H9 (cell line): ENCODE measurements at regions not wholly inside any gene's neighbourhood (a gene's known extent, or its start where the extent isn't known, plus 50 kb on each side); places are given as distances from the start of the nearest gene placed in this dataset.

ENCODE experiments used
- DNase-seq: peaks from one replicate; pipeline ENCODE4 v3.0.0-alpha.2; 2017
- H2AFZ ChIP-seq: one replicate; pipeline ENCODE4 v1.6.1; 2013; ENCODE audit warnings: mild to moderate bottlenecking, low read length, control low read depth, moderate library complexity
- H2AK5ac ChIP-seq: 2 replicates; pipeline ENCODE4 v1.6.1; 2013; ENCODE audit warnings: low read length, control low read depth, mixed read lengths; ENCODE audit not compliant: insufficient read length
- H2BK120ac ChIP-seq: one replicate; pipeline ENCODE4 v1.6.1; 2013; ENCODE audit warnings: low read depth, mild to moderate bottlenecking, low read length, control low read depth, inconsistent platforms; ENCODE audit not compliant: poor library complexity, severe bottlenecking
- H2BK12ac ChIP-seq: 2 replicates; pipeline ENCODE4 v1.6.1; 2013; ENCODE audit warnings: low read length, control low read depth, mixed read lengths, low read depth; ENCODE audit not compliant: insufficient read length
- H2BK15ac ChIP-seq: 2 replicates; pipeline ENCODE4 v1.6.1; 2013; ENCODE audit warnings: low read depth, low read length, control low read depth
- H2BK20ac ChIP-seq: one replicate; pipeline ENCODE4 v1.6.1; 2013; ENCODE audit warnings: low read depth, mild to moderate bottlenecking, low read length, control low read depth, inconsistent platforms; ENCODE audit not compliant: poor library complexity, severe bottlenecking
- H2BK5ac ChIP-seq: 2 replicates; pipeline ENCODE4 v1.6.1; 2013; ENCODE audit warnings: low read length, control low read depth, mixed read lengths; ENCODE audit not compliant: insufficient read length
- H3K14ac ChIP-seq: 2 replicates; pipeline ENCODE4 v1.6.1; 2013; ENCODE audit warnings: low read length, control low read depth; ENCODE audit not compliant: insufficient read depth
- H3K18ac ChIP-seq: 2 replicates; pipeline ENCODE4 v1.6.1; 2013; ENCODE audit warnings: low read depth, mild to moderate bottlenecking, mixed read lengths, low read length, control low read depth; ENCODE audit not compliant: insufficient read length
- H3K23ac ChIP-seq: 2 replicates; pipeline ENCODE4 v1.6.1; 2013; ENCODE audit warnings: low read length, control low read depth, mixed read lengths, low read depth; ENCODE audit not compliant: insufficient read length
- H3K23me2 ChIP-seq: 2 replicates; pipeline ENCODE4 v1.6.1; 2013; ENCODE audit warnings: low read depth, mild to moderate bottlenecking, mixed read lengths, low read length, control low read depth; ENCODE audit not compliant: insufficient read length, poor library complexity, severe bottlenecking
- H3K27ac ChIP-seq: 2 replicates; pipeline ENCODE4 v1.5.1; 2013; ENCODE audit warnings: low read length, control low read depth, mixed read lengths, low read depth; ENCODE audit not compliant: insufficient read length
- H3K27me3 ChIP-seq: 2 replicates; pipeline ENCODE4 v1.6.1; 2013; ENCODE audit warnings: low read length, control low read depth, inconsistent platforms; ENCODE audit not compliant: insufficient read depth
- H3K4ac ChIP-seq: 2 replicates; pipeline ENCODE4 v1.6.1; 2013; ENCODE audit warnings: low read depth, mild to moderate bottlenecking, control low read depth, inconsistent platforms, low read length, moderate library complexity
- H3K4me1 ChIP-seq: 2 replicates; pipeline ENCODE4 v1.6.1; 2013; ENCODE audit warnings: low read length, control low read depth, inconsistent platforms; ENCODE audit not compliant: insufficient read depth
- H3K4me2 ChIP-seq: 2 replicates; pipeline ENCODE4 v1.6.1; 2013; ENCODE audit warnings: low read length, control low read depth, mixed read lengths; ENCODE audit not compliant: insufficient read length, insufficient read depth
- H3K56ac ChIP-seq: 2 replicates; pipeline ENCODE4 v1.6.1; 2013; ENCODE audit warnings: low read depth, mild to moderate bottlenecking, mixed read lengths, low read length, control low read depth; ENCODE audit not compliant: insufficient read length
- H3K79me1 ChIP-seq: 2 replicates; pipeline ENCODE4 v1.6.1; 2013; ENCODE audit warnings: low read depth, mild to moderate bottlenecking, moderate library complexity, low read length, control low read depth, inconsistent platforms; ENCODE audit not compliant: insufficient read depth, poor library complexity, severe bottlenecking
- H3K79me2 ChIP-seq: 2 replicates; pipeline ENCODE4 v1.6.1; 2013; ENCODE audit warnings: low read length, control low read depth, inconsistent platforms; ENCODE audit not compliant: insufficient read depth
- H3K9ac ChIP-seq: 2 replicates; pipeline ENCODE4 v1.6.1; 2013; ENCODE audit warnings: low read length, control low read depth, mixed read lengths; ENCODE audit not compliant: insufficient read length; ENCODE audit errors: extremely low read depth
- H3K9me3 ChIP-seq: one replicate; pipeline ENCODE4 v1.6.1; 2013; ENCODE audit warnings: low read depth, low read length, inconsistent platforms; ENCODE audit not compliant: control insufficient read depth
- H3T11ph ChIP-seq: one replicate; pipeline ENCODE4 v1.6.1; 2013; ENCODE audit warnings: mild to moderate bottlenecking, low read length, control low read depth, inconsistent platforms
- H4K20me1 ChIP-seq: one replicate; pipeline ENCODE4 v1.6.1; 2013; ENCODE audit not compliant: control insufficient read depth, insufficient read length, insufficient read depth
- H4K5ac ChIP-seq: 2 replicates; pipeline ENCODE4 v1.6.1; 2013; ENCODE audit warnings: low read depth, mild to moderate bottlenecking, mixed read lengths, low read length, control low read depth; ENCODE audit not compliant: insufficient read length
- H4K8ac ChIP-seq: replicated peaks from 2 replicates; pipeline ENCODE4 v1.6.1; 2013; ENCODE audit warnings: low read length, control low read depth, mixed read lengths, low read depth; ENCODE audit not compliant: insufficient read length
- H4K91ac ChIP-seq: 2 replicates; pipeline ENCODE4 v1.6.1; 2013; ENCODE audit warnings: low read depth, mild to moderate bottlenecking, moderate library complexity, mixed read lengths, low read length, control low read depth; ENCODE audit not compliant: insufficient read length
- H3K27ac Mint-ChIP-seq, 3 experiments: 2 replicates in 2 of 3; 3 replicates in 1 of 3; pipeline ENCODE4 v1.8.0; 2020 to 2021; ENCODE audit warnings: mixed read lengths in 3 of 3, mild to moderate bottlenecking in 1 of 3, moderate library complexity in 1 of 3
- H3K27me3 Mint-ChIP-seq: 2 replicates; pipeline ENCODE4 v1.8.0; 2021; ENCODE audit warnings: low read depth, mild to moderate bottlenecking, moderate library complexity, mixed read lengths
- H3K36me3 Mint-ChIP-seq, 3 experiments: 2 replicates in 2 of 3; 3 replicates in 1 of 3; pipeline ENCODE4 v1.8.0; 2020 to 2021; ENCODE audit warnings: low read depth in 3 of 3, mixed read lengths in 3 of 3; ENCODE audit not compliant: insufficient read depth in 1 of 3
- H3K4me1 Mint-ChIP-seq, 2 experiments: 2 replicates each; pipeline ENCODE4 v1.8.0; 2020; ENCODE audit warnings: mixed read lengths in 2 of 2
- H3K4me3 Mint-ChIP-seq, 2 experiments: 2 replicates in 1 of 2; 3 replicates in 1 of 2; pipeline ENCODE4 v1.8.0; 2020 to 2021; ENCODE audit warnings: mild to moderate bottlenecking in 2 of 2, mixed read lengths in 2 of 2, moderate library complexity in 1 of 2
- H3K9me3 Mint-ChIP-seq, 2 experiments: 2 replicates in 1 of 2; 3 replicates in 1 of 2; pipeline ENCODE4 v1.8.0; 2020; ENCODE audit warnings: mild to moderate bottlenecking in 2 of 2, mixed read lengths in 2 of 2, moderate library complexity in 1 of 2
- CTCF ChIP-seq: fragments of 200-600 bp; sonication (generic); conservative IDR thresholded peaks from 3 replicates; pipeline ENCODE4 v1.8.0; 2021; ENCODE audit warnings: antibody characterized with exemption, mild to moderate bottlenecking

- Mint-ChIP-seq H3K27ac (no peak overlapping the region), H3K27me3 (no peaks in the 10 kb centered on the region)
Measured at GRCh38 chr1:81672766-81673165, 128.0 kb upstream of the ADGRL2 start.

More at GRCh38 chr1:81672766-81673165, 128.0 kb upstream of the ADGRL2 start:
- Histone ChIP-seq H2BK20ac (no peak overlapping the region), H3K14ac (no peak overlapping the region), H2BK15ac (no peak overlapping the region), H4K20me1 (no peaks in the 10 kb centered on the region), H3K79me1 (no peaks in the 10 kb centered on the region), H3K9ac (no peak overlapping the region), H2BK120ac (no peak overlapping the region), H3K27me3 (no peaks in the 10 kb centered on the region), H3K56ac (no peak overlapping the region), H3K79me2 (no peaks in the 10 kb centered on the region), H4K5ac (no peak overlapping the region), H2BK5ac (no peak overlapping the region), H3K4me2 (no peak overlapping the region), H2AFZ (no peak overlapping the region), H3K23me2 (no peaks in the 10 kb centered on the region), H2BK12ac (no peak overlapping the region), H3K4ac (no peak overlapping the region), H4K91ac (no peak overlapping the region), H3K27ac (no peak overlapping the region), H3K4me1 (no peaks in the 10 kb centered on the region), H3K18ac (no peak overlapping the region), H3T11ph (no peak overlapping the region), H3K9me3 (no peaks in the 10 kb centered on the region), H3K23ac (no peak overlapping the region), H2AK5ac (no peak overlapping the region), H4K8ac (no peak overlapping the region)
- peaks cover 0 to 5% of the 10 kb centered on the region in 2 experiments; a peak in 1 of 5 replicates for H3K9me3 Mint-ChIP-seq
- no peak for DNase-seq
- H3K4me3 Mint-ChIP-seq, result no peak overlapping the region
- peaks cover 0 to 8% (median 2%) of the 10 kb centered on the region in 3 experiments; a peak in 2 of 7 replicates for H3K36me3 Mint-ChIP-seq
- no peak for TF ChIP-seq CTCF
- peaks cover 9 to 10% of the 10 kb centered on the region in 2 experiments for H3K4me1 Mint-ChIP-seq
